HG03045 (cell line): ENCODE measurements at regions not wholly inside any gene's neighbourhood (a gene's known extent, or its start where the extent isn't known, plus 50 kb on each side); places are given as distances from the start of the nearest gene placed in this dataset.
A peak's percentile ranks its signal among the peaks of the same experiment; 100 is the strongest.
"Not testable (repeated sequence)": the region's sequence is repeated elsewhere in the genome, so short reads cannot be mapped to it uniquely, and the experiment has no call there.

ENCODE experiments used
- ATAC-seq: cut with Tn5 transposase; IDR thresholded peaks from one replicate; pipeline ENCODE4 v1.9.1; 2021; ENCODE audit warnings: mild to moderate bottlenecking, moderate library complexity; ENCODE audit not compliant: unreplicated experiment

DNA sequence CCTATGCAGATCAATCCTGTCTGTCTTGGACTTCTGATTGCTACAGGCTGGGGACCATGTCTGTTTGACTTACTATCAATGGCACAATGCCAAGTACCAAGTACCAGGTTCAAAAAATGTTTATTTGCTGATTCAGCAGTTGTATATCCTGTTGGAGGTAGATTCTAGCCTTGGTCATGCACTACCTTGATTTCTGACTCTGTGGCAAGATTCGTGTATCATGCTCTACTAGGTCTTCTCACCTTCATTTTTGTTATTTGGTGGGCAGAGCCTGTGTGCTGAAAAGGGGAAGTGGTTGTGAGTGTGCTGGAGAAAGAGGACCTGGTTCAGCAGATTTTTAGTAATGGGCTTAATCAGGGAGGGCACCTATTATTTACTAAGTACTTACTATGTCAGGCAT lies 192.4 kb upstream of the MYLIP start:
- peak; percentile 46 for ATAC-seq

DNA sequence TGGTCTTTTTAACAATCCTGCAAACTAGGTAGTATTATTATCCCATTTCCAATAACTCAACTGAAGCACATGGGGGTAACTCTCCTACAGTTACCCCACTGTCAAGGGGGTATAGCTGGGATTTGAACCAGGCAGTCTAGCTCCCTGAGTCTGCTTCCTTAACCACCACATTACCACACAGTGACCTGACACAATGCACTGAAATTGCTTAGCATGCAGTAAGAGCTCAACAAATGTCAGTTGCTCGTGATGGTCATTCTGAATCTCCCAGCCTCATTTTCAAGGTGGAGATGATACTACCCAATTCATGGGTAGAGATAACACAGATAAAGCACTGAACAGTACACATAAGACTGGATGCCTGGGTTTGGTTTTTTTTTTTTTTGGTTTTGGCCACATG lies 193.2 kb upstream of the MYLIP start:
- no peak for ATAC-seq

DNA sequence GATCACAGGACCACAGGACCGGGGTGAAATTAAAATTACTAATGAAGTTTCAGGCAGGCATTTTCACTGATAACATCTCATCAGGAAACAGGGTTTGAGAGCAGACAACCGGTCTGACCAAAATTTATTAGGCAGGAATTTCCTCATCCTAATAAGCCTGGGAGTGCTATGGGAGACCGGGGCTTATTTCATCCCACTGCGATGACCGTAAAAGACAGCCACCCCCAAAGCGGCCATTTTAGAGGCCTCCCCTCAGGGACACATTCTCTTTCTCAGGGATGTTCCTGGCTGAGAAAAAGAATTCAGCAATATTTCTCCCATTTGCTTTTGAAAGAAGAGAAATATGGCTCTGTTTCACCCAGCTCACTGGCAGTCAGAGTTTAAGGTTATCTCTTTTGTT lies 197.2 kb upstream of the MYLIP start:
- ATAC-seq: not testable (repeated sequence)

DNA sequence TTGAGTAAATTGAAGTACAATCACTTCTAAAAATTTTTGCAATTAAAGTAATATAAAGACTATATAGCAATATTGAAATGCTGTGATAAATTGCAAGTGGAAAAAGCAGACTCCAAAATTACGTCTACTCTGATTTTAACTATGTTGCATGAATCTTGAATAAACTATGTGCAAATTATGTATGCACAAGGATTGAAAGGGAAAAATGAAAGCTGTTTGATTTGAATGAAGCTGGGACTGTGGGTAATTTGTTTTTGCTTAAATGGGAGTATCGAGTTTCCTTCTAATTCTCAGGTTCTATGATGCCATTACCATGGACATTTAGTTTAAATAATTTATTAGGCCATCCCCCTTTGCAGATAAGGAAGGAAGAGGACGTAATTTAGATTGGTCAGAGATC lies 198.7 kb upstream of the MYLIP start:
- no peak for ATAC-seq

DNA sequence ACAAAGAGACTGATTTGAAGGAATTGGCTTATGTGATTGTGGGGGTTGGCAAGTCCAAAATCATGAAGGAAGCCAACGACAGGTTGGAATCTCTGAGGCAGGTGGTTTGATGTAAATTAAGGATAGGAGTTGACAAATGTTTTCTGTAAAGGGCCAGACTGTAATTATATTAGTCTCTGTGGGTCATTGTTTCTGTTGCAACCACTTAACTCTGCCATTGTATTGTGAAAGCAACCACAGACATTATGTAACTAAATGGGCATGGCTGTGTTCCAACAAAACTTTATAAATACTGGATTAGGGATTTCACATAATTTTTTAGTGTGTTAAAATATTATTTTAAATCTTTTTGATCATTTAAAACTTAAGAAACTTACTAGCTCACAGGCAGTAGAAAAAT lies 199.2 kb upstream of the MYLIP start:
- ATAC-seq: no peak

DNA sequence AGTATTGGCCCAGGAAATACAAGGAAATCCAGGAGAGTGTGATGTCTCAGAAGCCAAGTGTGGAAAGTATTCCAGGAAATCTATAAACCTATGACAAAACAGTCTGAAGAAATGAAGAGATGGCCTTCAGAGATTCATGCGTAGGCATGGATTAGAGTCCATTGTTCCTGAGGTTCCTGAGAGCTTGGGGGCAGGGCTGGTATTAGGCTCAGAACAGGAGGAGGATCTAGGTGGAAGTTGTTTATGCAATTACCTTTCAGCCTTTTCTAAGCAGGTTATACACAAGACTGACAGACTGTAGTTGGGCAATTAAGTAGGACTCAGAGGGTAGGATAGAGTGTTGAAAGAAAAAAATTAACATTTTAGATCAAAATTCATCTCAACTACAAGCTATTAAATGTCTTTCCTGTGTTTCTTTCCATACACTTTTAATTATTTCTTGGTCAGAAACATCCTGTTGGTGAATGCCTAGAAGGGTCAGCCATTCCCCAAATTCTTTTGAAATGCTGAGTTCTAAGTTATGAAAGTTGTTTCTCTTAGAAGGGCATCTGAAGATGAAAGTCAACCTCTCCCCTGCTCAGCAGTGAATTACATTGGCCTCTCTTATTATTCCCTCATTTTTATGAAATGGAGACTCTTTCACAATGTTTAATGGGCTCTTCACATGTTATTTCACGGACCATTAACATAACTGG lies 201.2 kb upstream of the MYLIP start:
- no peak for ATAC-seq

DNA sequence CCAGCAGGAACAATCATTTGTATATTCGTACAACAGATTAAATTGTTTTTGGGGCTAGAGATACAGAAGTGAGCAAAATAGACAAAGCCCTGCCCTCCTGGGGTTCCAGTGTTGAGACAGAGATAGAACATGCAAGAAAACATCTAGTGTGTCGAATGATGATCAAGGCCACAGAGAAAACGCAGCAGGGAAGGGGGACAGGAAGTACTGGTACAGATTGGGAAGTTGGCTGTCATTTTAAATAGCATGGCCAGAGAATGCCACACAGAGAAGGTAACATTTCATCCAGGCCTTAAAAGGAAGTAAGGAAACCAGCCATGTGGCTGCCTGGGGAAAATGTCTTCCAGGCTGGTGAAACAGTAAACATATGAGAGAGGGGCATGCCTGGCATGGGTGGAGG lies 202.6 kb upstream of the MYLIP start:
- no peak for ATAC-seq

DNA sequence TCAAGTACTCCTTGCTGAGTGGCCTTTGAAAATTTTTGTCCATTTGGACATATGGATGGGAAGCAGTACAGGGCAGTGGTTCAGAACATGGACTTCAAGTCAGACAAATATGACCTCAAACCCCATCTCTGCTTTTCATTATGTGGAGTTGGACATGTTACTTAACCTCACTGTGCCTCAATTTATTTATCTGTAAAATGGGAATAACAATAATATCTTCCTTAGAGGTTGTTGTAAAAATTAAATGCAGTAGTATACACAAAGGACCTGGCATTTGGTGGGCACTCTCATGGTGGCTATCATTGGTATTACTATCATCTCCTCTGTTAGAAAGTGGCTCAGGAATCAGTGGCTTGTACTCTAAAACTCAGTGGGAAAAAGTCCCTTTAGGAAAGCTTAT lies 204.0 kb upstream of the MYLIP start:
- ATAC-seq: no peak

DNA sequence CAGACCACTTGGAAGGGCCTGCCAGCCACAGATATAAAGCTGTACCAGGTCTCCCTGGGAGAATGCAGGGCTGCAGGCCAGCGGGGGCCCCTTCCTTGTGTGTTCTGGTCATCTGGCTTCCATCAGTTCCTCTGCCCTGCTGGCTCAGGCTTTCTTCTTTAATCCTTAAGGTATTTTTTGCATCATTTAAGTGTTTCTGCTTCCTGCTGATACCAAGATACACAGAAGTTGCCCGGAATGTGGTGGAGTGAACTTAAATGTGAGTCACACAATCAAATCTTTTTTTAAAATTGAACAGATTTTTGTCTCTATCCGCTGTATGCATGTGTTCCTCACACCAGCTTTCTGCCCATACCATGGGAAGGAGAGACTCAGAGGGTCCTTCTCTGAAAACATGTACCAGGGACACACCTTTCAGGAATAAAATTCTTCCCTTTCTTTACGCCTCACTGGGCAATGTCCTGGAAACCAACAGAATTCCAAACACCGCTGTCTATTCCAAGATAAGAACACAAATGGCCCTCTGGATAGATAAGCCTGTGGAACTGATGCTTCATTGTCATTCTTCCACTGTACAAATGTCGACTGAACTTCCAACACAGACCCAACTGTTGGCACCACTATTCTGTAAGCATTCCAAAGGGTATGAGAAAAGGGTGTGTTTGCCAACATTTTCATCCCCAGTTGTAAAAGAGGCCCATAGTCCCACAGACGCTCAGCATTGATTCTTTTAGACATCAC lies 206.2 kb upstream of the MYLIP start:
- ATAC-seq: no peak

DNA sequence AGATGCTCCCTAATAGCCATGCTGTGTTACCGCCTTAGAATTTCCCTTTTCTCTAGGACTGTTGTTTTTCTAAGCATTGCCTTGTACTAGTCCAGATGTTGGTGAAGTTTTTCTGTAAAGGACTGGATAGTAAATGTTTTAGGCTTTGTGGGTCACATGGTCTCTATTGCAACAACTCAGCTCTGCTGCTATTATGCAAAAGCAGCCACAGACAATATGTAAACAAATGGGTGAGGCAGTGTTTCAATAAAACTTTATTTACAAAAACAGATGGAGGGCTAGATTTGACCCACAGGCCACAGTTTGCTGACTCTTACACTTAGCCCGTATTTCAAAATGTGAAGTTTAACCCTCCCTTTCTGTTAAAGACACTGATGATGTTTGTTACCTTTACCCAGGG lies 207.6 kb upstream of the MYLIP start:
- no peak for ATAC-seq

DNA sequence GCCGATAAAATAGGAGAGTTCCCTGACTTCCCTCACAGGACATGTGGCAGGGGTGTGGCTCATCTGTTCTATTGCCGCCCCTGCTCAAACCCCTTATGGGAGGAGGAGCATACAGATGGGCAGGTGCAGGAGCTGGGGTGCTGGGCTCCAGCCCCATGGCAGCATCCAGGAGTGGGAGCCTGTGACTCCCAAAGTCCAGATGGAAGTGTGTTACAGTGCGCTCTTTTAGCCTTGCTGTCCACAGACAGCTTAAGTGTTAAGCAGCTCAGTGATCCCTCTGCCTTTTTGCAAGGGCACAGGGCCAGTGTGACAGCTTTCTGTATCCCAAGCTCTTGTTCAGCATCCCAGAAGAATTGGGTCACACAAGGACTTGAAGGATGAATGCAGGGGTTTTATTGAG lies 212.3 kb upstream of the MYLIP start:
- ATAC-seq: no peak

DNA sequence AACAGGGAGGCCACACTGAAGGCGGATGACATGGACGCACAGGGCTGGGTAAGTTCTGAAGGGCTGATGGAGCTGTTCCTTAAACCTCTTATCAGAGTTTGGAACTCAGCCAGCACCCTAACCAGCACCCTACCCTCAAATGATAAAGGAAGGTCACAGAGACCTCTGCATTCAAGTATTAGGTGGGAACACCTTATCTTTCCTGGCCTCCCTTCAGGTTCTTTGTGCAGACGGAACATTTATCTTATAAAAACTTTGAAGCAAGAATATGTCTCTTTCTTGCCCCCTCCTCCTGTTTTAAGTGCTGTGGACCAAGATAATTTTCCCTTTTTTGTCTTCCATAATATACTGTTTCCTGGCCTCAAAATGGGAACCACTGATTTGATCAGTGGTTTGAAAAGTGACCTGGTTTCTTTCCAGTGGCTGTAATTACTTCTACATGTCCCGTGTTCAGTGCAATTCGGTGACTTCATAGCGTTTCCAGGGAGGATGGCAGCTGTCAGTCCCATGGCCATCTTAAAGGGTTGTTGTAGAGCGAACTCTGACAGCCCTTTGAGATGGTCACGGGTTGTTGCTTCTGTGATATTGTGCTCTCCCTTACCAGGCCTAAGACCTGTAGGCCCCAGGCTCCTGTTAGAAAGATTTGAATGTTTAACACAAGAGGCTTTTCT lies 213.2 kb upstream of the MYLIP start:
- ATAC-seq: no peak

DNA sequence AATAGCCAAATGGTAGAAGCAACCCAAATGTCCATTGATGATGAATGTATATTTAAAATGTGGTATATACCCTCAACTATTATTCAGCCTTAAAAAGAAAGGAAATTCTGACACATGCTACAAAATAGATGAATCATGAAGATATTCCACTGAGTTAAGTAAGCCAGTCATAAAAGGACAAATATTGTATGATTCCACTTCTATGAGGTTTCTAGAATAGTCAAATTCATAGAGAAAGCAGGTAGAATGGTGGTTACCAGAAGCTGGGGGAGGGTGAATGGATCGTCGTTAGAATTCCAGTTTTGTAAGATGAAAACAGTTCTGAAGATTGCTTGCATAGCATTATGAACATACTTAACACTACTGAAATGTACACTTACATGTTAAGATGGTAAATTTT lies 214.3 kb upstream of the MYLIP start:
- no peak for ATAC-seq

DNA sequence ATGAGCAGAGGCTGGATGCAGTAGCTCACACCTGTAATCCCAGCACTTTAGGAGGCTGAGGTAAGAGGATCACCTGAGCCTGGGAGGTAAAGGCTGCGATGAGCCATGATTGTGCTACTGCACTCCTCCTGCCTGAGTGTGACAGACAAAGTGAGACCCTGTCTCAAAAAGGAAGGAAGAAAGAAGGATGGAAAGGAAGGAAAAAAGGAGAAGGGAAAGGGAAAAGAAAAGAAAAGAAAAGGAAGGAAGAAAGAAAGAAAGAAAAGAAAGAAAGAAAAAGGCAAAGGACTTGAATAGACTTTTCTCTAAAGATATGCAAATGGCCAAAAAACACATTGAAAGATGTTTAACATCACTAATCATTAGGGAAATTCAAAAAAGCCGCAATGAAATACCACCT lies 215.3 kb upstream of the MYLIP start:
- ATAC-seq: no peak

DNA sequence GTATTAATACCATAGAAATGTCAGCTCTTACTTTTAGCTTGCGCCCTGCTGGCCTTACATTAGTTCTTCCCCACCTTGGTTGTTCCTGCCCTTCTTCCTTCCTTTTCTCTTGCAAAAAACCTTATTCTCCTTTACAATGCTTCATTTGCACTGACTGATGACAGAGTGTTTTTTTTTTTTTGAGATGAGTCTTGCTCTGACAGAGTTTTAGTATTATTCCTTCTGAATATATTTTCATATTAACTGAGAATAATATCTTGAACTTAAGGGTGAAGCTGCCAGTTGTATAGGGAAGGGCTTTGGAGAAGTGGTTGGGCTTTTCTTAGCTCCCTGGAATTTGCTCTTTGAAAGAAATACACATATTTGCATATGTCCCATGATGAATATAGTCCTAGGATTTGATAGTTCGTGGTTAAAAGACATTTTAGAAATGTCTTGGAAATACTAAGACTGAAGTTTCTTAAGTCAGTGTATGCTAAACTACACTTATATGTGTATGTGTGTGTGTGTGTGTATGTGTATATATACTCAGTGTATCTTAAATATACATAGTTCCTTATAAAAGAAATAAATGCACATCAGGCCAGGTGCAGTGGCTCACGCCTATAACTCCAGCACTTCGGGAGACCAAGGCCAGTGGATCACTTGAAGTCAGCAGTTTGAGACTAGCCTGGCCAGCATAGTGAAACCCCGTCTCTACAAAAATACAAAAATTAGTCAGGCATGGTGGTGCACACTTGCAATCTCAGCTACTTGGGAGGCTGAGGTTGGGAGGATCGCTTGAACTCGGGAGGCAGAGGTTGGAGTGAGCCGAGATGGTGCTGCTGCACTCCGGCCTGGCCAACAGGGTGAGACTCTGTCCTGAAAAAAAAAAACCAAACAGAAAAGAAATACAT lies 216.1 kb upstream of the MYLIP start:
- ATAC-seq: no peak

DNA sequence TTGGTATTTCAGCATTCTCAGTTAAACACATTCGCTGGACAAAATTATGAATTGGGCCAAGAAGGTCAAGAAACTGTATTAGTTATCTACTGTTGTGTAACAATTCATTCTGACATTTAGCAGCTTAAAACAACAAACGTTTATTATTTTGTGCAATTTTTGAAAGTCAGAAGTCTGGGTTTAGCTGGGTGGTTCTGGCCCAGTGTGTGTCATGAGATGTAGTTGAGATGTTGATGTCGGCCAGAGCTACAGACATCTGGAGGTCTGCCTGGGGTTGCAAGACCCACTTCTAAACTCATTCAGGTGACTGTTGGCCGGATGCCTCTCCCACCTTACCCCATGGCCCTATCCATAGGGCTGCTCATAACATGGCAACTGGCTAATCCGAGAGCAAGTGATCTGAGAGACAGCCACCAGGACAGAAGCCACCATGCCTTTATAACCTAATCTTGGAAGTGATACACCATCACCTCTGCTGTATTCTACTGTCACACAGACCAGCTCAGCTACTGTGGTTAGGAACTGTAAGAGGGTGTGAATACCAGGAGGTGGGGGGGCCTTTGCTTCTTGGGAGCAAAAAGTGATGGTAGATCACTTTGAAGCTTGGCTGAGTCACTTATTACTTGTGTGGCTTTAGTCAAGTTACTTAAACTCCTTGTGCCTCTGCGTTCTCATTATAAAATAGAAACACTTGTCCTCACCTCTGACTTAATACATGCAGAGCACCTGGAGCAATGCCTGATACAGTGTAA lies 217.0 kb upstream of the MYLIP start:
- ATAC-seq: no peak

DNA sequence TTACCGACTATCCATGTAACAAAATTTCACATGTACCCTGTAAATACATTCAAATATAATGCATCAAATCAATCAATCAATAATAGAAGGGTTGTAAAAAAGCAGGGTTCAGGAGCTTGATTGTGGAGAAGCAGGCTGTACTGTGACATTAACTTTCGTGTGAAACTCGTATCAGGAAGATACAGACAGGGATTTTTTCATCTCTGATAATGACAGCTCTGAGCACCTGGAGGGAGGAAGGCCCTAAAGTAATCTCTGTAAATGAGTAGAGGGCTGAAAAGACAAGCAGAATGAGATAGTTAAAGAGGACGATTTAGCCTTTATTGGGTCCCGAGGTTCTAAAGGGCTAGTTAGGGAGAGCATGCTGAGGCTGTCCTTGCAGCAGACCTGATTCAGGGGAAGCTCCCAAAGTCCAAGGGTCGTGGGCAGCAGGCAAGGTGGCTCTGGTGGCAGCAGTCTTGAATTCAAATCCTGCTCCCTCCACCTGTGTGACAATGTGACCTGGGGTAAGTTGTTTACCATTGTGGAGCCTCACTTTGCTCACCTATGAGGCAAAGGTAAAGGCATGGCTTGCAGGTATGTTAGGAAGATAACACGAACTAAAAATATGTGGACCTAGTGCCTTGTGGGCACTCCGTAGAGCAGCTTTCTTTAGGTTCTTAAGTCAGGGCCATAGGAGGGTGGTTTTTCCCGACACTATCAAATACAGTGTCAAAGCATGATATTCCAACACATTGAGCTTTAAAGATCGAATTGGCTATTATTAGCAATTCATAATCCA lies 219.4 kb upstream of the MYLIP start:
- no peak for ATAC-seq

DNA sequence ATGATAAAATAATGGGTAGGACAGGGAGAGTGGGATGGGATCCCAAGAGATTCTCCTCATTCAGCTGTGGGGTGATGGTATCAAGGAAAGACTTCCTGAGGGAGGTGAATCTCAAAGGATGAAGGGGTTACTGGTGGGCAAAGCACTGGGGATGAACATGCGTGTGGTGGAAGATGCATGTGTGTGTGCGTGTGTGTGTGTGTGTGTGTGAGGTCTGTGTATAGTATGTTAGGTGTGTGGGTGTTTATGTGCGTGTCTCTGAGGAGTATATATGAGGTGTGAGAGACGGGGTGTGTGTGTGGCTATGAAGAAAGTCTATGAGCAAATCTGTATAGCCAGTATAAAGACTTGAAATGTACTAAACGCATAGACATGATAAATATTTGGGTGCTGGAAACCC lies 220.0 kb upstream of the MYLIP start:
- no peak for ATAC-seq

DNA sequence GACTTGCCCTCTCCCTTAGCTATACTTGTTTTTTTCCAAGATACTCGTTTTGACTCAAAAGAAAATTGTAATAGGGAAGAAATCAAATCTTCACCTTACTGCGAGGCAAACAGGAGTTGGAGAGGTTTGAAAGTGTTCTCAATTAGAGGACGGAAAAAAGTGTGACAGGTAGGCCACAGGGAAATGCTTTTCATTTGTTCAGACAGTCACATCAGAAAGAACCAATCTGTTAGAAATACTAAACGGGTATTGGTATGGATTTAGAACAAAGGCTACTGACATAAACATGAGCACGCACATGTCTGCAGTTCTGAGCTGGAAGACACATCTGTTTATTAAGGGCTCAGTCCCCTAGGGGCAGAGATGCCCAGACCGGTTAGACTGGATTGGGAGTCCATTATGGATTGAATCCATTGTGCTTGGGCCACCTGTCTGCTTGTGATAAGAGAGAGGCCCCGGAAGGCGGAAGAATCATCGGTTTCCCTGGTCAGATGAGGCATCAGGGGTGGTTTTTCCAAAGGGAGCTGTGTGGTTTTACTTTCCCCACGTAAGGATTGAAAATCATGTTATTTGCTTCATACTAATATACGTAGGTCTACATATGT lies 220.9 kb upstream of the MYLIP start:
- ATAC-seq: no peak
